ENCODE measurements at regions not wholly inside any gene's neighbourhood (a gene's known extent, or its start where the extent isn't known, plus 50 kb on each side); places are given as distances from the start of the nearest gene placed in this dataset.

GRCh38 chr4:11069581-11070211 is 359.0 kb downstream of the HS3ST1 start:
- TF ChIP-seq CTCF (conservative IDR thresholded peaks at IDR 0.05; ENCODE audit: low read length) = no peak
- no peak for TF ChIP-seq EZH2phosphoT487 (IDR thresholded peaks at IDR 0.05; ENCODE audit: borderline replicate concordance)

Data from Loucy (cell line).